NCI-H1105 treated with DMSO at 0.1 percent for 48 hours (cell line): ENCODE measurements at regions not wholly inside any gene's neighbourhood (a gene's known extent, or its start where the extent isn't known, plus 50 kb on each side); places are given as distances from the start of the nearest gene placed in this dataset.
A peak's percentile ranks its signal among the peaks of the same experiment; 100 is the strongest.

Source experiments
- DNase-seq: peaks from one replicate; lab custom pipeline; 2025; lab: John Stamatoyannopoulos, UW

GRCh38 chr9:118187408-118187807 lies 483.2 kb downstream of the TLR4 start:
- no peak for DNase-seq

GRCh38 chr9:118189615-118190014 lies 485.4 kb downstream of the TLR4 start:
- no peak for DNase-seq

GRCh38 chr9:118192807-118193206 lies 488.6 kb downstream of the TLR4 start:
- no peak for DNase-seq

GRCh38 chr9:118209343-118209742 lies 505.1 kb downstream of the TLR4 start:
- DNase-seq, result peak; percentile 43

GRCh38 chr9:118215549-118215948 lies 511.3 kb downstream of the TLR4 start:
- DNase-seq, result peak; percentile 6

- DNase-seq, result no peak
These were observed 518.2 kb downstream of the TLR4 start for GRCh38 chr9:118222375-118222774.

- no peak for DNase-seq
These were observed 518.9 kb downstream of the TLR4 start for GRCh38 chr9:118223111-118223510.

GRCh38 chr9:118230329-118230728 lies 526.1 kb downstream of the TLR4 start:
- no peak for DNase-seq

GRCh38 chr9:118236625-118237024 lies 532.4 kb downstream of the TLR4 start:
- no peak for DNase-seq

- DNase-seq, result no peak
These were observed 533.9 kb downstream of the TLR4 start for GRCh38 chr9:118238139-118238538.

- no peak for DNase-seq
These were observed 547.8 kb downstream of the TLR4 start for GRCh38 chr9:118252027-118252426.

GRCh38 chr9:118262191-118262590 lies 558.0 kb downstream of the TLR4 start:
- no peak for DNase-seq

- DNase-seq, result no peak
These were observed 559.7 kb downstream of the TLR4 start for GRCh38 chr9:118263949-118264348.

GRCh38 chr9:118268046-118268445 lies 563.8 kb downstream of the TLR4 start:
- peak; percentile 30 for DNase-seq

GRCh38 chr9:118269623-118270022 lies 565.4 kb downstream of the TLR4 start:
- no peak for DNase-seq

GRCh38 chr9:118271331-118271730 lies 567.1 kb downstream of the TLR4 start:
- DNase-seq, result no peak

- DNase-seq, result no peak
These were observed 567.7 kb downstream of the TLR4 start for GRCh38 chr9:118271936-118272335.

GRCh38 chr9:118273048-118273447 lies 568.8 kb downstream of the TLR4 start:
- DNase-seq, result no peak

- no peak for DNase-seq
These were observed 572.6 kb downstream of the TLR4 start for GRCh38 chr9:118276784-118277183.

- DNase-seq, result no peak
These were observed 577.6 kb downstream of the TLR4 start for GRCh38 chr9:118281772-118282171.

GRCh38 chr9:118283488-118283887 lies 579.3 kb downstream of the TLR4 start:
- no peak for DNase-seq

GRCh38 chr9:118290116-118290515 lies 585.9 kb downstream of the TLR4 start:
- no peak for DNase-seq

GRCh38 chr9:118295413-118295812 lies 591.2 kb downstream of the TLR4 start:
- no peak for DNase-seq

GRCh38 chr9:118302721-118303120 lies 598.5 kb downstream of the TLR4 start:
- no peak for DNase-seq

GRCh38 chr9:118303216-118303615 lies 599.0 kb downstream of the TLR4 start:
- no peak for DNase-seq
